Effector memory CD8-positive, alpha-beta T cell (primary cell): ENCODE measurements at regions not wholly inside any gene's neighbourhood (a gene's known extent, or its start where the extent isn't known, plus 50 kb on each side); places are given as distances from the start of the nearest gene placed in this dataset.

Experiments used
- ATAC-seq: fragments of 150-1000 bp; cut with Tn5 transposase; replicated peaks from 2 replicates; pipeline ENCODE4 v1.10.0; 2021; ENCODE audit warnings: mild to moderate bottlenecking, moderate library complexity
- DNase-seq, 3 experiments: peaks; one replicate each; pipeline ENCODE4 v3.0.0; 2021
- H3K27ac Mint-ChIP-seq, 2 donors: one replicate each; pipeline ENCODE4 v1.8.0; 2022; ENCODE audit warnings: mild to moderate bottlenecking in 2 of 2, mixed read lengths in 2 of 2, moderate library complexity in 2 of 2
- H3K27me3 Mint-ChIP-seq, 2 donors: one replicate each; pipeline ENCODE4 v1.8.0; 2022; ENCODE audit warnings: mixed read lengths in 2 of 2
- H3K36me3 Mint-ChIP-seq: one replicate; pipeline ENCODE4 v1.8.0; 2022; ENCODE audit warnings: mild to moderate bottlenecking, moderate library complexity, mixed read lengths; ENCODE audit not compliant: insufficient read depth
- H3K4me1 Mint-ChIP-seq, 2 donors: one replicate each; pipeline ENCODE4 v1.8.0; 2022; ENCODE audit warnings: low read depth in 2 of 2, mixed read lengths in 2 of 2
- H3K4me3 Mint-ChIP-seq, 2 donors: one replicate each; pipeline ENCODE4 v1.8.0; 2022; ENCODE audit warnings: mild to moderate bottlenecking in 2 of 2, mixed read lengths in 2 of 2, moderate library complexity in 2 of 2
- H3K9me3 Mint-ChIP-seq, 2 donors: one replicate each; pipeline ENCODE4 v1.8.0; 2022; ENCODE audit warnings: mixed read lengths in 2 of 2

DNA sequence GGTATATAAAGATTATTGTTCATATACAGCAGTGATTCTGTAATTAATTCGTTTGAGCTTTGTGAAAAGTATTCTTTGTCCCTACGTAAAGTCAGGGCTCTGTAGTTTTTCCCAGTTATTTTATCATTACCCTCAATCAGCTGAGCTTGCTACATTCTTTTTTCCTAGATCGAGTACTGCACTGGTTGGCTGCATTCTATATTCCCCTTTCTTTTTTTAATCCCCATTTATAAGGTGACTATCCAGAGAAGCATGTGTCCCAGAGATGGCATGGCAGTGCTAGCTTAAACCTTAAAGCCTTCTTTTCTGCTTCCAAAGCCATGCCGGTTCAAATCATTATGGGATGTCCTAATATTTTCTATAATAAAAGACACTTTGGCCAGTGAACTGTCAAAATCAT lies 230.1 kb upstream of the CELF2 start:
- no peaks in the 10 kb centered on the region for H3K9me3 Mint-ChIP-seq
- DNase-seq (no peak), ATAC-seq (no peak)
- H3K4me1 Mint-ChIP-seq = no peaks in the 10 kb centered on the region
- H3K27me3 Mint-ChIP-seq = peaks cover 33% of the 10 kb centered on the region in 2 donors
- H3K4me3 Mint-ChIP-seq = no peak overlapping the region
- no peak overlapping the region for H3K27ac Mint-ChIP-seq
- H3K36me3 Mint-ChIP-seq = no peaks in the 10 kb centered on the region

DNA sequence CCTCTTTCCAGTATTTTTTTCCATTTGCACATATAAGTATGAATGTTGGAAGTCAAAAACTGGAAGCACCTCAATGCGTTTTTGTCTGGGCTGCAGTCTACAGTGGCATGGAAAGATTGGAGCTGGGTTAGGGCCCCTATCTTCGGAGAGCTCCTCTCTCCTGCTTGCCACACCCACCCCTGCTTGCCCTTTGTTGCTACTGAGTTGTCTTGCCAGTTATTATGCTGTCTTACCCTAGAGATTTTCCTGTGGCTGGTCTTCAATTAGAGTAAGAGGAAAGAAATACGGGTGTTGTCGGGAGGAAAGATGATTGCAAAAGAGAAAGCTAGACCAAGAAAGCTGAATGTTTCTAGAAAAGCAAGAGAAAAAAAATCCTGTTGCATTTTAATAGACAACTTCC lies 228.9 kb upstream of the CELF2 start:
- Mint-ChIP-seq H3K27ac (no peak overlapping the region), H3K4me3 (no peak overlapping the region), H3K36me3 (no peaks in the 10 kb centered on the region), H3K4me1 (no peaks in the 10 kb centered on the region), H3K9me3 (no peaks in the 10 kb centered on the region), H3K27me3 (peaks cover 24 to 30% of the 10 kb centered on the region in 2 donors)
- DNase-seq (no peak), ATAC-seq (no peak)

DNA sequence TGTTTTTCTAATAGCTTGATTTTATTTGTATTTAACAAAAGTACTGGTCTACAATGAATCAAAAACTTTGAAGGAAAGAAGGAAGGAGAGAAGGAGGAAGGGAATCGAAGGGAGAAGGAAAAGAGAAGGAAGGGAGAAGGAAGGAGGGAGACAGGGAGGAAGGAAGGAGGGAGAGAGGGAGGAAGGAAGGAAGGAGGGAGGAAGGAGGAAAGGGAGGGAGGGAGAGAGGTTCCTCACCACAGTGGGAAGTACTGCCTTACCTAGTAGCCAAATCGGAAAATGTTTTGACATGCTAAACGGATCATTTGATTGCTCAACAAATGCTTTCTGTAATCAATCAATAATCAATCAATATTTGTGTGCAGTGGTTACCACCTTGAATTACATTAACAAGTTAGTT lies 225.8 kb upstream of the CELF2 start:
- ATAC-seq = no peak
- DNase-seq = no peak
- Mint-ChIP-seq H3K4me3 (no peak overlapping the region), H3K9me3 (no peaks in the 10 kb centered on the region), H3K27me3 (peaks cover 39% of the 10 kb centered on the region in 2 donors), H3K27ac (no peak overlapping the region), H3K36me3 (no peaks in the 10 kb centered on the region), H3K4me1 (no peaks in the 10 kb centered on the region)

DNA sequence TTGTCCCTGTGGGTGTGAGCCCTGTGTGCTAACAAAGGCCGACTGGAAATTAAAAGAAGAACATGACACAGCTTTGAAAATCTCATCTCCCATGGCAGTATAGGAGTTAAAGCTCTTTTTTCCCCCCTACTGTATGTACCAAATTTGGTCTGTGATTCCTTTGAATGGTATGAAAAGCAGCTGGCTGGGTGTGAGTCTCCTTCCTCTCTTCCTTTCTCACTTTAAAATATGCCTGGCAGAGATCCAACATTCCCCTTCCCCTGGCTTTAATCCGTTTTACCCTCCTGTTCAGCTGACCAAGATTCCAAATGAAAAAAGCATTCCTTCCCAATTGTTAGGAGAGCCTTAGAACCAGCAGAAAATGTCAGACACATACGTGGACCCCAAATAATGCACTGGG lies 225.0 kb upstream of the CELF2 start:
- ATAC-seq (no peak), DNase-seq (no peak)
- Mint-ChIP-seq H3K4me1 (no peaks in the 10 kb centered on the region), H3K9me3 (no peaks in the 10 kb centered on the region), H3K27me3 (peaks cover 46 to 47% of the 10 kb centered on the region in 2 donors), H3K36me3 (no peaks in the 10 kb centered on the region), H3K27ac (no peak overlapping the region), H3K4me3 (no peak overlapping the region)

DNA sequence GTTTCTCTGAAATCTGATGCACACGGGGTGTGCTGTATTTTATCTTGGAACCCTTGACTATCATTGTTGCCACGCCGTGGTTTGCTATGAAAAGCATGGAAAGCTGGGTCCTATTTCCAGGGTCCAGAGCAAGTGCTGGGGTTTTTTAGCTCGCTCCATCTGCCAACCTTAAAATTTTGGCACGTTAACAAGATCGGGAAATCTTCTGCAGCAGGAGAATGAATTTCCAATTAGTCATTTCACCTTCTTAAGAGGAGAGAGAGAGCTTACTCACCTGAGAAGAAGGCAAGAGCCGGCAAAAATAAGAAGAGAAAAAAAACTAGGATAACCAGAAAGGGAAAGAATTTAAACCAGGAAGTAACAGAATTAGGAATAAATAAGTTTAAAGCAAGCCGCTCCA lies 223.6 kb upstream of the CELF2 start:
- Mint-ChIP-seq H3K27ac (no peak overlapping the region), H3K4me3 (no peak overlapping the region), H3K9me3 (no peaks in the 10 kb centered on the region), H3K27me3 (peaks cover 57 to 60% of the 10 kb centered on the region in 2 donors), H3K4me1 (no peaks in the 10 kb centered on the region), H3K36me3 (no peaks in the 10 kb centered on the region)
- ATAC-seq = no peak
- no peak for DNase-seq

DNA sequence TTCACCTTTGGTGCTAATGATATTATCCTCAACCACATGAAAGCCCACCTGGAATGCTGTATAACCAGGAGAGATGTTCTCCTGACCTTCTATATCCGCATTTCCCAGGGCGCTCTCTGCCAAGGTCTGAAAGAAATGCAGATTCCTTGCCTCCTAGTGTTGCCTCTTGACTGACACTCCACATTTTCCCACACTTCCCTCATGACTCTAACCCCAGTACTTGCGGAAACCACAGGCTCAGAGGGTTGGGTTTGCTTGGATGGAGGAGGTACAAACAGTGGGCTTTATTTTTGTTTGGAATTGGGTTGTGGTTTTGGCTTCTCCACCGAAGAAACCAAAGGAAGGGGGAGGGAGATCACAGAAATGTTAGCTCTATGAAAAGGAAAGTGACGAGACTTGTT lies 222.9 kb upstream of the CELF2 start:
- H3K27me3 Mint-ChIP-seq = peaks cover 57 to 61% of the 10 kb centered on the region in 2 donors
- H3K27ac Mint-ChIP-seq = no peak overlapping the region
- no peaks in the 10 kb centered on the region for H3K4me1 Mint-ChIP-seq
- no peaks in the 10 kb centered on the region for H3K9me3 Mint-ChIP-seq
- no peak overlapping the region for H3K4me3 Mint-ChIP-seq
- DNase-seq (no peak), ATAC-seq (no peak)
- no peaks in the 10 kb centered on the region for H3K36me3 Mint-ChIP-seq

DNA sequence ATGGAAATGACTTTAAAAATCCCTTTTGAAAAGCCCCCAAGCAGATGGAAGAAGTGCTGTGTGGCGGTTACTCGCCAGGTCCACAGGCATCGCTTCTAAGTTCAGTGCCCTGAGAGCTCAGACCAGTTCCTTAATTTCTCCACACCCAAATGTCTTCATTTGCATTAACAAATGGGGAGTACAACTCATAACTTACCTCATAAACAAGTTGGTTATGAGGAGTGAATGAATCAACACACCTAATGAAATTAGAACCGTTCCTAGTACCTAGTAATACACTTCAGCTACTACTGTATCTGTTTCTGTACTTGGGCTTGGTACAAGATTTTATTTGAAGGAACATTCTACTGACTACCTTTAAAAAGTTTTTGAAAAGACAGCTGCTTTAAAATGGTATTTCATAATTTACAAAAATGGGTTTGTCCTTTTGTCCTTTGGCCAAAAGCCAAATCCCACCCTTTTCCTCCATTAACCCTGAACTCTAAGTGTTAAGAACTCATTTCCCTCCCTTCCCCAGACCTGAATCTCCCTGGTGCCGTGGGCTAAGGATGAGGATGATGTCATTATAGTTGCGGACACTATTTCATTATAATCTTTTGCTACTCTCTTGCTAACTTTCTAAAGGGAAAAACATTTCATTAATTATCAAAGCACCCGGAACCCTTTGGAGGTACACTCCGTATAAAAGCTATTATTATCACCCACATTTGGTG lies 221.5 kb upstream of the CELF2 start:
- DNase-seq (no peak), ATAC-seq (no peak)
- no peaks in the 10 kb centered on the region for H3K4me1 Mint-ChIP-seq
- no peak overlapping the region for H3K27ac Mint-ChIP-seq
- peaks cover 51 to 61% of the 10 kb centered on the region in 2 donors for H3K27me3 Mint-ChIP-seq
- no peaks in the 10 kb centered on the region for H3K9me3 Mint-ChIP-seq
- H3K4me3 Mint-ChIP-seq = no peak overlapping the region
- H3K36me3 Mint-ChIP-seq = no peaks in the 10 kb centered on the region

DNA sequence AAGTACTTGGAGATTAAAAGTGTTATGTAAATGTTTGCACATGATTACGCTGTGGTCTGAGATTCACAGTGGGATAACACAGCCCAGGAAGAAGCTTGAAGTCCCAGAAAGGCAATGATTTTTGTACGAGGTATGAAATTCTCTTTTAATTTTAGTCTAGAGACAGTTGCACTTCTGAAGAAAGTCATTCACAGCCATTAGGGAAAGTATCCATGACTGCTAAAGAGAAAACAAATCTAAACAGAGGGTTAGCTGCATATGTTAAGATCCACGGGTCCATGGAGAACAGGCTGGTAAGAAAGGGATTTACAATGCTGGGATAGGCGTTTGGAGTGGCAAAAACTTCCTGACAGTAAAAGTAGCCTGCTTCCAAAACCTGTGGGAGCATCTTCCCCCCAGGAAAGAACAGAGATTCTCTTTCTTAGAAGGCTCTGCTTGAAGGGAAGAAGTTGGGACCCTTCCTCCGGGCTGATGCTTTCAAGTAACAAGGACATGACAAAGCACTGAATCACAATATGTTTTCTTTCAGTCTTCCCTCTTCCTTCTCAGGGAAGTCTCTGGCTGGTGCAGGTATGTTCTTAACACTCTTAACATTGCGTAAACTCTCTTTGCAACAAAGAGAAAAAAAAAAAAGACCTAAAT lies 220.8 kb upstream of the CELF2 start:
- no peak for ATAC-seq

DNA sequence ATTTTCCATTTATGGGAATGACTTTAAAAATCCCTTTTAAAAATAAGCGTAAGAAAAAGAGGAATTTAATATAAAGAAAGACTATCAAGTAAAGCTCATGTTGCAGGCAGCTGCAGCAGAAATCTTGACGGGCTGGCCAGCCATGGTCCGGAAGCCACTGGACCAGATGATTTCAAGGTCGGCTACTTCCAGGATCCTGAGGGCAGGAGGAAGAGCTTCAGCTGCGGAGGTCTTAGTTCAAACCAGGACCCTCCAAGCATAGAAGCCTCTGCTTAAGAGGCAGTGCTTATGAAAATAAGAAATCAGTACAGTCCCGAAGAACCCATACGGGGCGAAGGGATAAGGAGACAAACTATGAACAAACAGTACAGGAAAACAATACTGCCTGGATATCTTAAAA lies 220.2 kb upstream of the CELF2 start:
- Mint-ChIP-seq H3K9me3 (no peaks in the 10 kb centered on the region), H3K36me3 (no peaks in the 10 kb centered on the region), H3K4me3 (no peak overlapping the region), H3K27me3 (peaks cover 40 to 51% of the 10 kb centered on the region in 2 donors), H3K27ac (no peak overlapping the region), H3K4me1 (no peaks in the 10 kb centered on the region)
- DNase-seq (no peak), ATAC-seq (no peak)

More for the DNA sequence above, 220.8 kb upstream of the CELF2 start:
- H3K36me3 Mint-ChIP-seq = no peaks in the 10 kb centered on the region
- H3K4me1 Mint-ChIP-seq = no peaks in the 10 kb centered on the region
- H3K27ac Mint-ChIP-seq = no peak overlapping the region
- no peaks in the 10 kb centered on the region for H3K9me3 Mint-ChIP-seq
- no peak for DNase-seq
- no peak overlapping the region for H3K4me3 Mint-ChIP-seq
- peaks cover 46 to 54% of the 10 kb centered on the region in 2 donors for H3K27me3 Mint-ChIP-seq

DNA sequence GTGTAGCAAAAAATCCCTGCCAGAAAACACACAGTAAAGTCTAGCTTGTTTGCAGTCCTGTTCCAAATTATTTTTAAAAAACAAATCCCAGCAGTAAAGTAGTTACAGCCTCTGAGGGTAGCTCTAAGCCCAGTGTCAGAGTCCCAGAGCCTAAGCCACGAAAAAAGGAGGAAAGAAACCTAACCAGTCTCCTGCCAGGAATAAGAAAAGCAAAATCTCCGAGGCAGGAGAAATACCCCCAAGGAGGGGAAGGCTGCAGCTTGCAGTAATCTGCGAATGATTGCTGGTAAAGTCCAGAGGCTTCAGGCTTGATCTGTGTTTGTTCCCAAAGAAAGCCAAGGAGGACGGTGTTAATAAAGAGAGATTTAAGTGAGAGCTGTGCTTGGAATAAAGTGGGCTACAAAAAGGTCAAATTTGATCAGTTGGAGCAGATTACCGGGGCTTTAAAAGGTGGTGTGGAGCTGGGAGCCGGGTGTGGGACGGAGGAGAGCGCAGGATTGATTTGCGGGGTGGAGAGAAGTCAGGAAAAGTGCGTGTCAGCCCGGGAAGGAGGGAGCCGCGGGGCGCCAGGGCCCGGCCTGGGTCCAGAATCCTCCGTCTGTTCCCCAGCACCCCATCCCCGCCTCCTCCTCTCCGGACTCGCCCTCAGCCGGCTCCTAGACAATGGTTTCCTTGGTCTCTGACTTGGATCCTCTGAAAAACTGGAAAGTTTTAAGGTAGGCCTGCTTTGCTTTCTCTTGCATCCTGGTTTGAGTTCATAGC lies 219.4 kb upstream of the CELF2 start:
- H3K9me3 Mint-ChIP-seq = no peaks in the 10 kb centered on the region
- no peak for DNase-seq
- ATAC-seq = no peak
- H3K27ac Mint-ChIP-seq = no peak overlapping the region
- H3K4me1 Mint-ChIP-seq = no peaks in the 10 kb centered on the region
- H3K27me3 Mint-ChIP-seq = peaks cover 35 to 51% of the 10 kb centered on the region in 2 donors
- no peak overlapping the region for H3K4me3 Mint-ChIP-seq
- no peaks in the 10 kb centered on the region for H3K36me3 Mint-ChIP-seq

DNA sequence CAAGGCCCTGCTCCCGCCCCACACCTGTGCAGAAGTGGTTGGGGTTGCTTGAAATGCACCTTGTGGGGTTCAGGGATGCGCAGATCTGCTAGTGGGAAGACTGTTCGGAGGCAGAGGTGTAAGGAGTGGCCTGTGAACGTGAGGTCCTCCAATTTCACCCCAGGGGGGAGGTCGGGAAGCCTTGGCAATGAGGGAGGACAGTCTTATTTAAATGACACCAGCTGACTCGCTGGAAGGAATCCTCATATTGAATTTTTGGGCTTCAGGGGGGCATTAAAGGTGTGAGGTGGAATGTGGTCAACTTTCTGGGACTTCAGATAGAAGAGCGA lies 218.8 kb upstream of the CELF2 start:
- Mint-ChIP-seq H3K4me3 (no peak overlapping the region), H3K9me3 (no peaks in the 10 kb centered on the region), H3K27ac (no peak overlapping the region), H3K27me3 (peaks cover 35 to 50% of the 10 kb centered on the region in 2 donors), H3K4me1 (no peaks in the 10 kb centered on the region), H3K36me3 (no peaks in the 10 kb centered on the region)
- no peak for ATAC-seq
- DNase-seq = no peak

DNA sequence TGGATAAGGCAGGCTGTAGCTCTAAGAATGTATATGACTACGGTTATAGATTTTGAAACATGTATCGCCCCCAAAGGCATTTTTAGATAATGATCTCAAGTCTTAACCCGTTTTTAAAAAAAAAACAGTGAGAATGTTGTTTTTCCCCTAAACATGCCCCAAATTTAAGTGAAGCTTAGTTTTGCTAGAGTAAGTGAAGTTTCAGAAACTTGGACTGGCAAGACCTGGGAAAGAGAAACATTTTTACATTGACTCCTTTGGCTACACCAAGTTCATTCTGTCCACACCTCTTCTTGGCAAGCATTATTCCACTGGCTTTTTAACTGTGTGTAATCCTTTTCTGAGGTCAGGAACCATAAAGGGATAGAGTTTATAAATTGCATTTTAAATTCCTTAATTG lies 216.7 kb upstream of the CELF2 start:
- ATAC-seq = no peak
- Mint-ChIP-seq H3K9me3 (no peaks in the 10 kb centered on the region), H3K4me1 (no peaks in the 10 kb centered on the region), H3K27me3 (peaks cover 21 to 38% of the 10 kb centered on the region in 2 donors), H3K27ac (no peak overlapping the region), H3K4me3 (no peak overlapping the region), H3K36me3 (no peaks in the 10 kb centered on the region)
- no peak for DNase-seq

DNA sequence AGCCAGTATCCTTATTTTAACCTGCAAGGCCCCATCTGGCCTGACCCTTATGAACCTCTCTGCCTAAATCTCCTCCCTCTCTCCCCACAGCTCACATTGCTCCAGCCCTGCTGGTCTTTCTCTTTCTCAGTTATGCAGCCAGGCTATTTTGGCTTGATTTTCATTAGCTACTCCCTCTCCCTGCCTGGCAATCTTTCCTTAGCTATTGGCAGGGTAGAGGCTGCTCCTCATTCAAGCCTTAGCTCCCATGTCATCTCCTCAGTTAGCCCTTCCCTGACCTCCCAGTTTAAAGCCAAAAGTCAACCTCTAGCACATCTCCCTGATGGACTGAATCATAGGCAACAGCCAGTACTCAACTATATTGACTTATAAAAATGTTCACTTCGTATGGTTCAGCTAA lies 214.4 kb upstream of the CELF2 start:
- ATAC-seq (no peak), DNase-seq (no peak)
- H3K27ac Mint-ChIP-seq = no peak overlapping the region
- no peaks in the 10 kb centered on the region for H3K9me3 Mint-ChIP-seq
- H3K27me3 Mint-ChIP-seq = peaks cover 8 to 19% of the 10 kb centered on the region in 2 donors
- H3K36me3 Mint-ChIP-seq = no peaks in the 10 kb centered on the region
- H3K4me1 Mint-ChIP-seq = no peaks in the 10 kb centered on the region
- H3K4me3 Mint-ChIP-seq = no peak overlapping the region

DNA sequence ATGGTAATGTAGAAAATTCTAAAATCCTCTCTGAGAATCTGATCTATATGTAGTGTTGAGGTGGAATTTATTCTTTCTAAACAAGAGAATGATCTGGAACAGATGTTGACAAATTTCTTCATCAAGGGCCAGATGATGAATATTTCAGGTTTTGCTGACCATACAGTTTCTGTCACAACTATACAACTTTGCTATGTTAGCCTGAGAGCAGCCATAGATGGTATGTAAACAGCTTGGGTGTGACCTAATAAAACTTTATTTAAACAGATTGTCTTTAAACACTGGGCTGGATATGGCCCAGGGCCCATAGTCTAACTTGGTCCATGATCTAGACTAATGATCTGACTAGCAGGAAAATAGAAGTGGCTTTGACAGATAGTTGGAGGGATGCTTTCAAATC lies 213.6 kb upstream of the CELF2 start:
- H3K27me3 Mint-ChIP-seq = peaks cover 3 to 16% of the 10 kb centered on the region in 2 donors
- H3K9me3 Mint-ChIP-seq = no peaks in the 10 kb centered on the region
- no peak for ATAC-seq
- no peaks in the 10 kb centered on the region for H3K36me3 Mint-ChIP-seq
- H3K4me3 Mint-ChIP-seq = no peak overlapping the region
- no peak overlapping the region for H3K27ac Mint-ChIP-seq
- no peaks in the 10 kb centered on the region for H3K4me1 Mint-ChIP-seq
- DNase-seq = no peak
